SK-N-SH (cell line): ENCODE measurements at regions not wholly inside any gene's neighbourhood (a gene's known extent, or its start where the extent isn't known, plus 50 kb on each side); places are given as distances from the start of the nearest gene placed in this dataset.

Experiments used
- ELF1 ChIP-seq: IDR thresholded peaks from 2 replicates; pipeline ENCODE4 v1.4.0; 2012
- EP300 ChIP-seq, 2 experiments: IDR thresholded peaks; 2 replicates each; pipeline versions ENCODE4 v1.4.0 to v1.6.1; 2012; ENCODE audit warnings: borderline replicate concordance in 1 of 2, low read depth in 1 of 2, low read length in 1 of 2
- MEF2A ChIP-seq: IDR thresholded peaks from 2 replicates; pipeline ENCODE4 v1.4.0; 2012; ENCODE audit warnings: low read depth, borderline replicate concordance
- MXI1 ChIP-seq: IDR thresholded peaks from 2 replicates; pipeline ENCODE4 v1.6.1; 2012; ENCODE audit warnings: mild to moderate bottlenecking, low read depth, low read length, improper control_type of control experiment
- POLR2AphosphoS5 ChIP-seq: IDR thresholded peaks from 2 replicates; pipeline ENCODE4 v1.6.1; 2012; ENCODE audit warnings: low read depth, low read length
- RAD21 ChIP-seq: IDR thresholded peaks from 2 replicates; pipeline ENCODE4 v1.6.1; 2012; ENCODE audit warnings: mild to moderate bottlenecking, low read length
- RFX5 ChIP-seq: IDR thresholded peaks from 2 replicates; pipeline ENCODE4 v1.6.1; 2012; ENCODE audit warnings: mild to moderate bottlenecking, improper control_type of control experiment, low read length
- TEAD4 ChIP-seq: IDR thresholded peaks from 2 replicates; pipeline ENCODE4 v1.4.0; 2012; ENCODE audit warnings: mild to moderate bottlenecking, borderline replicate concordance; ENCODE audit not compliant: insufficient read depth
- TF ChIP-seq, protein P1 (sequence below): fragments of 200-600 bp; sonication (generic); IDR thresholded peaks from 2 replicates; pipeline ENCODE4 v1.6.1; 2017; ENCODE audit warnings: antibody characterized with exemption, mild to moderate bottlenecking, moderate library complexity
- TF ChIP-seq, protein P2 (sequence below): fragments of 150-350 bp; IDR thresholded peaks from 2 replicates; pipeline ENCODE4 v1.6.1; 2017; ENCODE audit warnings: antibody characterized with exemption, low read length, low read depth, borderline replicate concordance
- TF ChIP-seq, protein P3 (sequence below): IDR thresholded peaks from 2 replicates; pipeline ENCODE4; 2012
- TF ChIP-seq, protein P4 (sequence below): IDR thresholded peaks from 2 replicates; pipeline ENCODE4 v1.4.0; 2012; ENCODE audit warnings: low read depth, borderline replicate concordance

DNA sequence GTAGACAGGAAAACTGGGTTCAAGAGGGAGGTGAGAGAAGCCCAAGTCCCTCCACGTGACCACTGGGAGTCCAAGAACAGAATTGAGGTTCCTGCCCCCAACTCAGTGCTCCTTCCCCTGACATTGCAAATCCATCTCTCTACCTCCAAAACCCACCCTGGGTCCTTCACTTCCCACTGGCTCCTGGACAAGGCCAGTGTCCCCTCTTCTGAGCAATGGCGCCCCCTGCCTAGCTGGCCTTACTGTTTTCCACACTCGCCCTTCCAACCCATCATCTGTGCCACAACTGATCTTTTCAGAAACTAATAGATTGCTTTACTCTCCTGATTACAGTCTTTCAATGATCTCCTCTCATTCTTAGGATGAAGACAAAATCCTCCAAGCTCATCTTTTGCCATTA is 200.3 kb downstream of the ANKRD60 start:
- TF ChIP-seq, protein P1, sequence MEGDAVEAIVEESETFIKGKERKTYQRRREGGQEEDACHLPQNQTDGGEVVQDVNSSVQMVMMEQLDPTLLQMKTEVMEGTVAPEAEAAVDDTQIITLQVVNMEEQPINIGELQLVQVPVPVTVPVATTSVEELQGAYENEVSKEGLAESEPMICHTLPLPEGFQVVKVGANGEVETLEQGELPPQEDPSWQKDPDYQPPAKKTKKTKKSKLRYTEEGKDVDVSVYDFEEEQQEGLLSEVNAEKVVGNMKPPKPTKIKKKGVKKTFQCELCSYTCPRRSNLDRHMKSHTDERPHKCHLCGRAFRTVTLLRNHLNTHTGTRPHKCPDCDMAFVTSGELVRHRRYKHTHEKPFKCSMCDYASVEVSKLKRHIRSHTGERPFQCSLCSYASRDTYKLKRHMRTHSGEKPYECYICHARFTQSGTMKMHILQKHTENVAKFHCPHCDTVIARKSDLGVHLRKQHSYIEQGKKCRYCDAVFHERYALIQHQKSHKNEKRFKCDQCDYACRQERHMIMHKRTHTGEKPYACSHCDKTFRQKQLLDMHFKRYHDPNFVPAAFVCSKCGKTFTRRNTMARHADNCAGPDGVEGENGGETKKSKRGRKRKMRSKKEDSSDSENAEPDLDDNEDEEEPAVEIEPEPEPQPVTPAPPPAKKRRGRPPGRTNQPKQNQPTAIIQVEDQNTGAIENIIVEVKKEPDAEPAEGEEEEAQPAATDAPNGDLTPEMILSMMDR: peak; percentile 37; the same call in 1 of the 2 replicates
- no peak for TF ChIP-seq EP300 (IDR thresholded peaks at IDR 0.05; ENCODE audit: borderline replicate concordance in 1 of 2, low read depth in 1 of 2, low read length in 1 of 2)
- TF ChIP-seq POLR2AphosphoS5: no peak
- peak; percentile 54 for TF ChIP-seq RAD21
- no peak for TF ChIP-seq MEF2A
- TF ChIP-seq, protein P2, sequence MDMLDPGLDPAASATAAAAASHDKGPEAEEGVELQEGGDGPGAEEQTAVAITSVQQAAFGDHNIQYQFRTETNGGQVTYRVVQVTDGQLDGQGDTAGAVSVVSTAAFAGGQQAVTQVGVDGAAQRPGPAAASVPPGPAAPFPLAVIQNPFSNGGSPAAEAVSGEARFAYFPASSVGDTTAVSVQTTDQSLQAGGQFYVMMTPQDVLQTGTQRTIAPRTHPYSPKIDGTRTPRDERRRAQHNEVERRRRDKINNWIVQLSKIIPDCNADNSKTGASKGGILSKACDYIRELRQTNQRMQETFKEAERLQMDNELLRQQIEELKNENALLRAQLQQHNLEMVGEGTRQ: no peak
- no peak for TF ChIP-seq TEAD4
- no peak for TF ChIP-seq ELF1
- no peak for TF ChIP-seq RFX5
- TF ChIP-seq, protein P3, sequence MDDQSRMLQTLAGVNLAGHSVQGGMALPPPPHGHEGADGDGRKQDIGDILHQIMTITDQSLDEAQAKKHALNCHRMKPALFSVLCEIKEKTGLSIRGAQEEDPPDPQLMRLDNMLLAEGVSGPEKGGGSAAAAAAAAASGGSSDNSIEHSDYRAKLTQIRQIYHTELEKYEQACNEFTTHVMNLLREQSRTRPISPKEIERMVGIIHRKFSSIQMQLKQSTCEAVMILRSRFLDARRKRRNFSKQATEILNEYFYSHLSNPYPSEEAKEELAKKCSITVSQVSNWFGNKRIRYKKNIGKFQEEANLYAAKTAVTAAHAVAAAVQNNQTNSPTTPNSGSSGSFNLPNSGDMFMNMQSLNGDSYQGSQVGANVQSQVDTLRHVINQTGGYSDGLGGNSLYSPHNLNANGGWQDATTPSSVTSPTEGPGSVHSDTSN: no peak
- TF ChIP-seq MXI1: no peak
- TF ChIP-seq, protein P4, sequence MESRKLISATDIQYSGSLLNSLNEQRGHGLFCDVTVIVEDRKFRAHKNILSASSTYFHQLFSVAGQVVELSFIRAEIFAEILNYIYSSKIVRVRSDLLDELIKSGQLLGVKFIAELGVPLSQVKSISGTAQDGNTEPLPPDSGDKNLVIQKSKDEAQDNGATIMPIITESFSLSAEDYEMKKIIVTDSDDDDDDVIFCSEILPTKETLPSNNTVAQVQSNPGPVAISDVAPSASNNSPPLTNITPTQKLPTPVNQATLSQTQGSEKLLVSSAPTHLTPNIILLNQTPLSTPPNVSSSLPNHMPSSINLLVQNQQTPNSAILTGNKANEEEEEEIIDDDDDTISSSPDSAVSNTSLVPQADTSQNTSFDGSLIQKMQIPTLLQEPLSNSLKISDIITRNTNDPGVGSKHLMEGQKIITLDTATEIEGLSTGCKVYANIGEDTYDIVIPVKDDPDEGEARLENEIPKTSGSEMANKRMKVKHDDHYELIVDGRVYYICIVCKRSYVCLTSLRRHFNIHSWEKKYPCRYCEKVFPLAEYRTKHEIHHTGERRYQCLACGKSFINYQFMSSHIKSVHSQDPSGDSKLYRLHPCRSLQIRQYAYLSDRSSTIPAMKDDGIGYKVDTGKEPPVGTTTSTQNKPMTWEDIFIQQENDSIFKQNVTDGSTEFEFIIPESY: no peak
